Nephron (organoid): ENCODE measurements at regions not wholly inside any gene's neighbourhood (a gene's known extent, or its start where the extent isn't known, plus 50 kb on each side); places are given as distances from the start of the nearest gene placed in this dataset.

Experiments
- H3K27ac Mint-ChIP-seq, 3 experiments: 2 replicates each; pipeline ENCODE4 v1.8.0; 2020; ENCODE audit warnings: mixed read lengths in 3 of 3, mild to moderate bottlenecking in 2 of 3, moderate library complexity in 1 of 3
- H3K27me3 Mint-ChIP-seq: 2 replicates; pipeline ENCODE4 v1.8.0; 2021; ENCODE audit warnings: low read depth, mild to moderate bottlenecking, moderate library complexity, mixed read lengths
- H3K36me3 Mint-ChIP-seq: 2 replicates; pipeline ENCODE4 v1.8.0; 2020; ENCODE audit warnings: low read depth, mixed read lengths
- H3K4me1 Mint-ChIP-seq: 2 replicates; pipeline ENCODE4 v1.8.0; 2020; ENCODE audit warnings: mixed read lengths
- H3K4me3 Mint-ChIP-seq, 3 experiments: 2 replicates each; pipeline ENCODE4 v1.8.0; 2020; ENCODE audit warnings: mild to moderate bottlenecking in 3 of 3, mixed read lengths in 3 of 3, moderate library complexity in 2 of 3
- H3K9me3 Mint-ChIP-seq: 2 replicates; pipeline ENCODE4 v1.8.0; 2020; ENCODE audit warnings: mixed read lengths
- CTCF ChIP-seq, 3 experiments: fragments of 200-600 bp; sonication (generic); IDR thresholded peaks; one replicate each; pipeline ENCODE4 v1.5.0; 2021; ENCODE audit warnings: antibody characterized with exemption in 3 of 3; ENCODE audit not compliant: unreplicated experiment in 3 of 3

- H3K27ac Mint-ChIP-seq = no peak overlapping the region
- peaks cover 29% of the 10 kb centered on the region for H3K27me3 Mint-ChIP-seq
- no peak overlapping the region for H3K4me3 Mint-ChIP-seq
- no peak for TF ChIP-seq CTCF (IDR thresholded peaks at IDR 0.05; ENCODE audit: unreplicated experiment in 3 of 3)
- H3K4me1 Mint-ChIP-seq = no peaks in the 10 kb centered on the region
- no peaks in the 10 kb centered on the region for H3K36me3 Mint-ChIP-seq
- H3K9me3 Mint-ChIP-seq = no peaks in the 10 kb centered on the region
These were observed 189.3 kb upstream of the GPR12 start for GRCh38 chr13:26949701-26950502.

- peaks cover 25% of the 10 kb centered on the region for H3K27me3 Mint-ChIP-seq
- no peaks in the 10 kb centered on the region for H3K36me3 Mint-ChIP-seq
- no peak overlapping the region for H3K27ac Mint-ChIP-seq
- H3K4me3 Mint-ChIP-seq = no peak overlapping the region
- H3K9me3 Mint-ChIP-seq = no peaks in the 10 kb centered on the region
- H3K4me1 Mint-ChIP-seq = no peaks in the 10 kb centered on the region
- no peak for TF ChIP-seq CTCF (IDR thresholded peaks at IDR 0.05; ENCODE audit: unreplicated experiment in 3 of 3)
These were observed 187.8 kb upstream of the GPR12 start for GRCh38 chr13:26948353-26948752.

DNA sequence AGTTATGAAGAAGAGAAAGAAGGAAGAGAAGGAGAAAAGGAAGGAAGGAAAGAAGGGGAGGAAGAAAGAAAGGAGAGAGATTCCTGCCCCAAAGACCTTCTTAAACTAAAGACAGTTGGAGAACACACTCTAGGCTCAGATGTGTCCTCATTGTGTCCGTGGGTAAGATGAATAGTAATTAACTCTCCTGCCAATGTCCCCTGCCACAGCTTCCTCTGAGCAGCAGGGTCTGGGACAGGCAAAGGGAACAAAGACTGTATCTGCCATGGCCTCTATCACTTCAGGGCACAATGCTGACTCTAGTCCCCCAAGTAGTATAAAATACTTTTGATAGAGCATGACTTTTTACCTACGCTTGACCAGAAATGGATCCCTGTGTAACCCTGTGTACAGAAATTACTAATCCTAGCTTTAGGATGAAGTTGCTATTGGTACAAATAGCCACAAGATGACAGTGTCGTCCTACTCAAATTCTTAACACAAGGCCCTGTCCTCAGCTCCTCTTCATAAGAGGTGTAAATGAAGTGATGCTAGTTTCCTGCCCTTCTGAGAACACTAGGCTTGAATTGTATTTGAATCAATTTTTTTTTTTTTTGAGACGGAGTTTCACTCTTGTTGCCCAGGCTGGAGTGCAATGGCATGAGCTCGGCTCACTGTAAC is 186.2 kb upstream of the GPR12 start:
- TF ChIP-seq CTCF (IDR thresholded peaks at IDR 0.05; ENCODE audit: unreplicated experiment in 3 of 3) = peak; percentile 77 to 88 (median 83)
- H3K27me3 Mint-ChIP-seq = peaks cover 15% of the 10 kb centered on the region
- H3K4me1 Mint-ChIP-seq = no peaks in the 10 kb centered on the region
- no peak overlapping the region for H3K4me3 Mint-ChIP-seq
- no peaks in the 10 kb centered on the region for H3K36me3 Mint-ChIP-seq
- H3K9me3 Mint-ChIP-seq = no peaks in the 10 kb centered on the region
- H3K27ac Mint-ChIP-seq = no peak overlapping the region

DNA sequence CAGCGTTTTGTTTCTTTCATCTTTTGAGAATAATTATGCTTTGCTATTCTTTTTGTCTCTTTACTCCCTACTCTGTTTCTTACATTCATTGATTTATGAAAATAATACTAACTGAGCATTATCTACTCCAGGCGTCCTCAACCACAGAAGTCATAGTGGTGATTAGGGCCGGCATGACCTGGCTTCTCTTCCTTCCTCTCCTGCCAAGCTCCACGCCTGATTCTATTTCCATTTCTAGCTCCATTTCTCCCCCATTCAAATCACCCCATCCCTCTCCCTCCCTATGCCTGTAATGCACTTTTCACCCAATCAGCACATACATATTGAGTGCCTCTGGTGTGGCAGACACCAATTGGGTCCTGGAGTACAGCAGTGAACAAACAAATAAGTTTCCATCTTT is 183.2 kb upstream of the GPR12 start:
- Mint-ChIP-seq H3K4me1 (no peaks in the 10 kb centered on the region), H3K4me3 (no peak overlapping the region), H3K27me3 (peaks cover 8% of the 10 kb centered on the region), H3K9me3 (no peaks in the 10 kb centered on the region), H3K36me3 (no peaks in the 10 kb centered on the region), H3K27ac (no peak overlapping the region)
- TF ChIP-seq CTCF (IDR thresholded peaks at IDR 0.05; ENCODE audit: unreplicated experiment in 3 of 3) = no peak

DNA sequence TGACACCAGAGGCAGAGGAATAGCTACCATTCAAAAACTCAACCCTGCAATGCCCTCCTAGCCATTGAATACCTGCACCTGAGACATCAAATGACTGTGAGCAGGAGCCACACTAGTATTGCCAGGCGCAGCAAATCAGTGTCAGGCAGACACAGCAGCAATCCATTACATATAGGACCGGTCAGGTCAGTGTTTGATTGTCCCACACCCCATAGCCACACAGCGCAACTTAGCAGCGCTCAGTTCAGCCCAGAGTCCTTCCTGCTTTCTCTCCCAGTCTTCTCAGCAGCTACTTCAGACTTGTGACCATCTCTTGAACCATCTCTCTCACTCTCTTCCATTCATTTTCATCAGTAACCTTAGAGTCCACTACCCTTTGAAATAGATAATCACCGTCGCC is 181.6 kb upstream of the GPR12 start:
- Mint-ChIP-seq H3K36me3 (no peaks in the 10 kb centered on the region), H3K4me3 (no peak overlapping the region), H3K4me1 (no peaks in the 10 kb centered on the region), H3K9me3 (no peaks in the 10 kb centered on the region), H3K27me3 (peaks cover 8% of the 10 kb centered on the region), H3K27ac (no peak overlapping the region)
- TF ChIP-seq CTCF (IDR thresholded peaks at IDR 0.05; ENCODE audit: unreplicated experiment in 3 of 3) = no peak
